ENCODE measurements at regions not wholly inside any gene's neighbourhood (a gene's known extent, or its start where the extent isn't known, plus 50 kb on each side); places are given as distances from the start of the nearest gene placed in this dataset.
"Not testable (repeated sequence)": the region's sequence is repeated elsewhere in the genome, so short reads cannot be mapped to it uniquely, and the experiment has no call there.

DNA sequence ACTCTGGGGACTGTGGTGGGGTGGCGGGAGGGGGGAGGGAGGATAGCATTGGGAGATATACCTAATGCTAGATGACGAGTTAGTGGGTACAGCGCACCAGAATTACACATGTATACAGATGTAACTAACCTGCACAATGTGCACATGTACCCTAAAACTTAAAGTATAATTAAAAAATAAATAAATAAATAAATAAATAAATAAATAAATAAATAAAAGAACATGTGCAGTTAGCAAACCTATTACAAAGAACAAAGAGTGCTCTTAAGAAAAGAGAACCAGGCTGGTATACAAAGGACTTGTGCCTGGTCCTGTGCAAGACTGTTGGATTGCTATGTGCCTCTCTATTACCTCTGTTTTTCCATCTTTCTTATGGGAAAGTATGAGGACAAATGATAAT is 79.3 kb upstream of the FRMPD3 start:
- H3K27me3 ChIP-seq (ENCODE audit: control insufficient read depth, insufficient read depth, low read length) = peaks cover 25% of the 10 kb centered on the region
- not testable (repeated sequence) for H3K36me3 ChIP-seq (ENCODE audit: insufficient read depth, low read length); H3K4me3 ChIP-seq (ENCODE audit: low read length); H3K4me1 ChIP-seq (ENCODE audit: control insufficient read depth, insufficient read depth, low read length); H3K4me2 ChIP-seq (ENCODE audit: low read length); H3K9ac ChIP-seq (ENCODE audit: low read depth, low read length); H3K9me3 ChIP-seq (replicated peaks; ENCODE audit: low read length)

DNA sequence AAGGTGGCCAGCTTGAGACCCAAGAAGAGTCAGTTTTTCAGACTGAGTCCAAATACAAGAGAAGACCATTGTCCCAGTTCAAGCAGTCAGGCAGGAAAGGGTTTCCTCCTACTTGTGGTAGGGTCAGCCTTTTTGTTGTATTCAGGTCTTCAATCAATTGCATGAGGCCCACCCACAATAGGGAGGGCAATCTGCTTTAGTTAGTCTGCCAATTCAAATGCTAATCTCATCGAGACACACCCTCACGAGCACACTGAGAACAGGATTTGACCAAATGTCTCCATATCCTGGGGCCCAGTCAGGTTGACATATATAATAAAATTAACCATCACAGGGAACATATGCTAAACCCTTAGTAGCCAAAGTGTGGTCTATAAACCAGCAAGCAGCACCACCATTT is 75.3 kb upstream of the FRMPD3 start:
- Histone ChIP-seq H3K4me3 (ENCODE audit: low read length) (no peak overlapping the region), H3K9me3 (replicated peaks; ENCODE audit: low read length) (no peaks in the 10 kb centered on the region), H3K4me2 (ENCODE audit: low read length) (no peak overlapping the region), H3K36me3 (ENCODE audit: insufficient read depth, low read length) (no peaks in the 10 kb centered on the region), H3K9ac (ENCODE audit: low read depth, low read length) (no peak overlapping the region), H3K4me1 (ENCODE audit: control insufficient read depth, insufficient read depth, low read length) (no peaks in the 10 kb centered on the region), H3K27me3 (ENCODE audit: control insufficient read depth, insufficient read depth, low read length) (peaks cover 25% of the 10 kb centered on the region)

DNA sequence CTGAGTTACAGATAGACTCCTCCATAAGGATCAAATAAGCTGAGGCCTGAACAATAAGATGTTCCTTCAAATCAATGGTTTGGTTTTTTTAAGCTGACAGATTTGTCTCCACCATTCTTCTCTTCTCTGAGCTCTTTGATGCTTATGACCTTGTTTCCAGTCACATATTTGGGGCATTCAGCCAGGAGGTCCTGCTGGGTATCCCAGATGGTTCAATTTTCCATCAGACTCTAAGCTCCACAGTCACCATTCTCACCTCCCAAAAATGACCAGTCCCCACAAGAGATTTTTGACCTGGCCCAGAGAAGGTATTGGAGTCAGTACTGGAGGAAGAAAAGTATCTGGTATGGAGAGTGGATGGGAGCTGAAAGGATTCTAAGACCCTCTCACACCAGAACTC is 74.6 kb upstream of the FRMPD3 start:
- H3K27me3 ChIP-seq (ENCODE audit: control insufficient read depth, insufficient read depth, low read length) = peaks cover 25% of the 10 kb centered on the region
- H3K4me1 ChIP-seq (ENCODE audit: control insufficient read depth, insufficient read depth, low read length) = no peaks in the 10 kb centered on the region
- no peak overlapping the region for H3K4me2 ChIP-seq (ENCODE audit: low read length)
- H3K9ac ChIP-seq (ENCODE audit: low read depth, low read length) = no peak overlapping the region
- H3K4me3 ChIP-seq (ENCODE audit: low read length) = no peak overlapping the region
- no peaks in the 10 kb centered on the region for H3K36me3 ChIP-seq (ENCODE audit: insufficient read depth, low read length)
- H3K9me3 ChIP-seq (replicated peaks; ENCODE audit: low read length) = no peaks in the 10 kb centered on the region

DNA sequence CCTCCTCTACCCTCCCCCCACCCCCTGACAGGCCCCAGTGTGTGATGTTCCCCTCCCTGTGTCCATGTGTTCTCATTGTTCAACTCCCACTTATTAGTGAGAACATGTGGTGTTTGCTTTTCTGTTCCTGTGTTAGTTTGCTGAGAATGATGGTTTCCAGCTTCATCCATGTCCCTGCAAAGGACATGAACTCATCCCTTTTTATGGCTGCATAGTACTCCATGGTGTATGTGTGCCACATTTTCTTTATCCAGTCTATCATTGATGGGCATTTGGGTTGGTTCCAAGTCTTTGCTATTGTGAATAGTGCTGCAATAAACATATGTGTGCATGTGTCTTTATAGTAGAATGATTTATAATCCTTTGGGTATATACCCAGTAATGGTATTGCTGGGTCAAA is 73.3 kb upstream of the FRMPD3 start:
- not testable (repeated sequence) for H3K4me3 ChIP-seq (ENCODE audit: low read length); H3K9ac ChIP-seq (ENCODE audit: low read depth, low read length); H3K4me1 ChIP-seq (ENCODE audit: control insufficient read depth, insufficient read depth, low read length); H3K4me2 ChIP-seq (ENCODE audit: low read length); H3K36me3 ChIP-seq (ENCODE audit: insufficient read depth, low read length); H3K9me3 ChIP-seq (replicated peaks; ENCODE audit: low read length)
- peaks cover 28% of the 10 kb centered on the region for H3K27me3 ChIP-seq (ENCODE audit: control insufficient read depth, insufficient read depth, low read length)

DNA sequence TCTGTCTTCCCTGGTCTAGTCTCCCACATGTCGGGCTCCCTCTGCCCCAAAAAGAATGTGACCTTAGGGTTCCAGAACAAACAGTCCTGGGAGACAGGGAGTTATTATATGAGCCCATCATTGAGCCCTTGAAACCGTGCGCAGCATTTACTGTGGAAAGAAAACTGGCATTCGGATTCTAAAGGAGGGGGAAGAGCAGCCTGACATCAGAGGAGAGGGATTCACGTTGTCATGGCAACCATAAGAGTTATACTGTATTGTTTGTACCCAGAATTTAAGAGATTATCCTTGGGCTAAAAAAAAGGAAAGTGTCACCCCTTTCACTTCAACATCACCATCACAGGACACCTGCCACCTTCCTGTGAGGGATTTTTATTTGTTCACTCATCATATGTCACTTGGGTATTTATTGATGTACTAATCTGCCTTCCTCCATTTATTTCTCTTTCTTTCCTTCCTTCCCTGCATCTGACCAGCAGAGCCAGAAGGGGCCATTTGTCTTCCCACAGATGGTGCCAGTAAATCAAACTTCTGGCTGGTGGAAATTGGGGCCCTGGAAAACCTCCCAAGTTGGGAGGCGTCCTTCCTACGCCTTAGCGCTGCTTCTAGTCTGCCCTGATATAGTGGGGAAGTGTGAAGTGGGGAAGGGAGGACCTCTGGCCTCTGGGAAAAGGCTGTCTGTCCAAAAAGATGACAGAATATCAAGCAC is 64.9 kb upstream of the FRMPD3 start:
- Histone ChIP-seq H3K9me3 (replicated peaks; ENCODE audit: low read length) (no peaks in the 10 kb centered on the region), H3K36me3 (ENCODE audit: insufficient read depth, low read length) (no peaks in the 10 kb centered on the region), H3K4me2 (ENCODE audit: low read length) (no peak overlapping the region), H3K9ac (ENCODE audit: low read depth, low read length) (no peak overlapping the region), H3K27me3 (ENCODE audit: control insufficient read depth, insufficient read depth, low read length) (peaks cover 57% of the 10 kb centered on the region), H3K4me3 (ENCODE audit: low read length) (no peak overlapping the region), H3K4me1 (ENCODE audit: control insufficient read depth, insufficient read depth, low read length) (no peaks in the 10 kb centered on the region)

DNA sequence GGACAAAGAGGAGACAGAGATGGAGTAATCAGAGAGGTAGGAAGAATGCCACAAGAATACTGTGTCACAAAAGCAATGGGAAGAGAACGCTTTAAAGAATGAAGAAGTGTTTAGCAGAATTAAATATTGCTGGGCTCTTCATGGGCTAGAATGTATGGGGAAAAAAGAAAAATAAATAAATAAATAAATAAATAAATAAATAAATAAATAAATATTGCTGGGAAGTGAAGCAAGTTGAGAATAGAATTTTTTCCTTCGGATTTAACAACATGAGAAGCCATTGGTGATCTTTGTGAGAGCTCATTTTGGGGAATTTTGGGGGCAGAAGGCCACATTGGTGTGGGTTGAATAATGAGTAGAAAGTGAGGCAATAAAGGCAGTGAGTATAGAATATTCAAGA is 59.7 kb upstream of the FRMPD3 start:
- H3K36me3 ChIP-seq (ENCODE audit: insufficient read depth, low read length) = no peaks in the 10 kb centered on the region
- H3K4me3 ChIP-seq (ENCODE audit: low read length) = no peak overlapping the region
- H3K9me3 ChIP-seq (replicated peaks; ENCODE audit: low read length) = peaks cover 4% of the 10 kb centered on the region
- H3K27me3 ChIP-seq (ENCODE audit: control insufficient read depth, insufficient read depth, low read length) = peaks cover 31% of the 10 kb centered on the region
- no peak overlapping the region for H3K4me2 ChIP-seq (ENCODE audit: low read length)
- no peak overlapping the region for H3K9ac ChIP-seq (ENCODE audit: low read depth, low read length)
- no peaks in the 10 kb centered on the region for H3K4me1 ChIP-seq (ENCODE audit: control insufficient read depth, insufficient read depth, low read length)

DNA sequence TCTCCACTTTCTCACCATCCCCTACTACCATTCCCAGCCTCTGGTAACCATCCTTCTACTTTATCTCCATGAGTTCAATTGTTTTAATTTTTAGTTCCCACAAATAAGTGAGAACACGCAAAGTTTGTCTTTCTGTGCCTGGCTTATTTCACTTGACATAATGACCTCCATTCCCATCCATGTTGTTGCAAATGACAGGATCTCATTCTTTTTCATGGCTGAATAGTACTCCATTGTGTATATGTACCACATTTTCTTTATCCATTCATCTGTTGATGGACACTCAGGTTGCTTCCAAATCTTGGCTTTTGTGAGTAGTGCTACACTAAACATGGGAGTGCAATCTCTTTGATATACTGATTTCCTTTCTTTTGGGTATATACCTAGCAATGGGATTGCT is 55.8 kb upstream of the FRMPD3 start:
- not testable (repeated sequence) for H3K4me3 ChIP-seq (ENCODE audit: low read length); H3K4me1 ChIP-seq (ENCODE audit: control insufficient read depth, insufficient read depth, low read length); H3K4me2 ChIP-seq (ENCODE audit: low read length); H3K36me3 ChIP-seq (ENCODE audit: insufficient read depth, low read length); H3K9me3 ChIP-seq (replicated peaks; ENCODE audit: low read length); H3K9ac ChIP-seq (ENCODE audit: low read depth, low read length)
- peaks cover 17% of the 10 kb centered on the region for H3K27me3 ChIP-seq (ENCODE audit: control insufficient read depth, insufficient read depth, low read length)

DNA sequence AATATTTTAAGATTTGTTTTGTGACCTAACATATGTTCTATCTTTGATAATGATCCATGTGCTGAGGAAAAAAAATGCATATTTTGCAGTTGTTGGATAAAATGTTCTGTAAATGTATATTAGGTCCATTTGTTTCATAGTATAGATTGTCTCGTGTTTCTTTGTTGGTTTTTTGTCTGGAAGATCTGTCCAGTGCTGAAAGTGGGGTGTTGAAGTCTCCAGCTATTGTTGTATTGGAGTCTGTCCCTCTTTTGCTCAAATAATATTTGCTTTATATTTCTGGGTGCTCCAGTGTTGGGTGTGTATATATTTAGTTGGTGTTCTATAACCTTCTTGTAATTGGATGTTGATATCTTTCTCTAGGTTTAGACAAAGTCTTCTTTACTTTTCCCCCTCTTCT is 53.2 kb upstream of the FRMPD3 start:
- H3K9ac ChIP-seq (ENCODE audit: low read depth, low read length) = no peak overlapping the region
- peaks cover 11% of the 10 kb centered on the region for H3K27me3 ChIP-seq (ENCODE audit: control insufficient read depth, insufficient read depth, low read length)
- H3K4me2 ChIP-seq (ENCODE audit: low read length) = no peak overlapping the region
- H3K4me3 ChIP-seq (ENCODE audit: low read length) = no peak overlapping the region
- H3K9me3 ChIP-seq (replicated peaks; ENCODE audit: low read length) = peaks cover 4% of the 10 kb centered on the region
- no peaks in the 10 kb centered on the region for H3K36me3 ChIP-seq (ENCODE audit: insufficient read depth, low read length)
- H3K4me1 ChIP-seq (ENCODE audit: control insufficient read depth, insufficient read depth, low read length) = no peaks in the 10 kb centered on the region

DNA sequence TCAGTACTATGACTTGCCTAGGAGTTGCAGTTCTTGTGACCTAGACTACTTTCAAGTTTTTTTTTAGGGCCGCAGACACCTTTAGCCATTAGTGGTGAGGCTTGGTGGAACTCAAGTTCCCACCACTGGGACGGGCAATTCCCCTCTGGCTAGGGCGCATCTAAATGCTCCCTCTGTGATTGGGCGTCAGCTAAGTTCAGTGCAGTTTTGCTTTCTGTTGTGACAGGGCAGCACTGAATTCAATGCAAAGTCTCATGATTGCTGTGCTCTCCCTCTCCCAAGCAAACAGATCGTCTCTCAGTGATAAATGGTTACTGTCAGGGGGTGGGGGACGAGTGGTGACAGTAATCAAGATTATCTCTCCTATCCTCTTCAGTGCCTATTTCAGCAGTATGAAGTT is 52.7 kb upstream of the FRMPD3 start:
- H3K4me1 ChIP-seq (ENCODE audit: control insufficient read depth, insufficient read depth, low read length) = no peaks in the 10 kb centered on the region
- no peaks in the 10 kb centered on the region for H3K36me3 ChIP-seq (ENCODE audit: insufficient read depth, low read length)
- peaks cover 10% of the 10 kb centered on the region for H3K27me3 ChIP-seq (ENCODE audit: control insufficient read depth, insufficient read depth, low read length)
- H3K9ac ChIP-seq (ENCODE audit: low read depth, low read length) = no peak overlapping the region
- H3K4me3 ChIP-seq (ENCODE audit: low read length) = no peak overlapping the region
- no peak overlapping the region for H3K4me2 ChIP-seq (ENCODE audit: low read length)
- H3K9me3 ChIP-seq (replicated peaks; ENCODE audit: low read length) = peaks cover 4% of the 10 kb centered on the region

DNA sequence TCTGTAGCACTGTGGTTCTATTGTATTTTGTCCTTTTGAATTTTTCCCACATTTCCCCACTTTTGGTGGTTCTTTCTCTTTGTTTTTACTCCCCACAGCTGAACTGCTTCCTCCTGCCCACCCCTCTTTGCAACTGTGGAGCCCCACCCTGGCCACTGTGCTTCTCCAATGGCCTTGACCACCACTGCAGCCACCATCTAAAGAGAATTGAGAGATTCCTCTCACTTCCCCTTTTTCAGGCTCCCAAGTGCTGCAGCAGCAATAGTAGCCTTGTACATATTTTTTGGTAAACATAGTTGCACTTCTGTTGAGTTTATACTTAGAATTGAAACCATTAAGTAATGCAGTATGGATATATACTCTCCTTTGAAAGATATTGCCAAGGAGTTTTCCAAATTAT is 51.3 kb upstream of the FRMPD3 start:
- Histone ChIP-seq H3K36me3 (ENCODE audit: insufficient read depth, low read length) (no peaks in the 10 kb centered on the region), H3K27me3 (ENCODE audit: control insufficient read depth, insufficient read depth, low read length) (peaks cover 10% of the 10 kb centered on the region)

More for the DNA sequence above, 51.3 kb upstream of the FRMPD3 start:
- peaks cover 4% of the 10 kb centered on the region for H3K9me3 ChIP-seq (replicated peaks; ENCODE audit: low read length)
- H3K4me2 ChIP-seq (ENCODE audit: low read length) = no peak overlapping the region
- H3K4me3 ChIP-seq (ENCODE audit: low read length) = no peak overlapping the region
- H3K4me1 ChIP-seq (ENCODE audit: control insufficient read depth, insufficient read depth, low read length) = no peaks in the 10 kb centered on the region
- no peak overlapping the region for H3K9ac ChIP-seq (ENCODE audit: low read depth, low read length)
